GM21786 (cell line): ENCODE measurements at regions not wholly inside any gene's neighbourhood (a gene's known extent, or its start where the extent isn't known, plus 50 kb on each side); places are given as distances from the start of the nearest gene placed in this dataset.
A peak's percentile ranks its signal among the peaks of the same experiment; 100 is the strongest.

Experiments
- ATAC-seq: cut with Tn5 transposase; IDR thresholded peaks from one replicate; pipeline ENCODE4 v1.9.1; 2021; ENCODE audit not compliant: unreplicated experiment

GRCh38 chr5:107325866-107326265, 344.9 kb downstream of the EFNA5 start:
- no peak for ATAC-seq

GRCh38 chr5:107324809-107325208, 345.9 kb downstream of the EFNA5 start:
- ATAC-seq: no peak

GRCh38 chr5:107324071-107324470, 346.7 kb downstream of the EFNA5 start:
- no peak for ATAC-seq

- ATAC-seq: no peak
These were observed 347.2 kb downstream of the EFNA5 start for GRCh38 chr5:107323536-107323935.

DNA sequence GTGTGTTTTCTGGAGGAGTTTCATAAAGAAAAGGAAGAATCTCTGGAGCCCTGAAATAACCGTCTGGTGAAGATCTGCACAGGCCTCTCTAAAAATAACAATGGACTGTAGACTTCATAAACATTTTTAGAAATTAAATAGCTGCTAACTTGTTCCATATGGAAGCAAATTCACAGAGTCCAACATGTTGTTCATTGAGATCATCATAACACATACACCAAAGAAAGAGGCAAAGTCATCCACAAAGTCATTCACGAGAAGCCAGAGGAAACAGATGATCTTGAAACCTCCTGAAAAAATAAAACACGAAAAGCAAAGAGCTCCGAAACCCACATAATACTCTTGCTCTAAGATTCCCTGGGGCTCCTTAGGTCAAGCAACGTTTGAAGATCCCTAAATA, 347.8 kb downstream of the EFNA5 start:
- no peak for ATAC-seq

DNA sequence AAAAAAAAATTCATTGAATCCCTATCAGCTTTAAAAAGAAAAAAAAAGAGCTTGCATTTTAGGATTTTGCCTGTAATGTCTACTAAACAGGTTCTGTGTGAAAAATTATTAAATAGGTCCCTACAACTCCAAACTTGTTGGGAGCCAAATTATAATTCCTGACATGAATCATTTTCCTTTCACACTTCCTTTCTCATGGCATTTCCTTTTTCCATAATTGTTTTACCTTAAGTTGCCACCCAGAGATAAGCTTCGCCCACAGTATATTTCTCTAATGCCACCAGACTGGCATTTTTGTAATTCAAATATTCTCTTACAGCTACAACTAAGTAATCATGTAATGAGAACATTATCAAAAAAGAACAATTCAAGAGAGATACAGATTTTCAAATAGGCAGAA, 348.8 kb downstream of the EFNA5 start:
- ATAC-seq: no peak

DNA sequence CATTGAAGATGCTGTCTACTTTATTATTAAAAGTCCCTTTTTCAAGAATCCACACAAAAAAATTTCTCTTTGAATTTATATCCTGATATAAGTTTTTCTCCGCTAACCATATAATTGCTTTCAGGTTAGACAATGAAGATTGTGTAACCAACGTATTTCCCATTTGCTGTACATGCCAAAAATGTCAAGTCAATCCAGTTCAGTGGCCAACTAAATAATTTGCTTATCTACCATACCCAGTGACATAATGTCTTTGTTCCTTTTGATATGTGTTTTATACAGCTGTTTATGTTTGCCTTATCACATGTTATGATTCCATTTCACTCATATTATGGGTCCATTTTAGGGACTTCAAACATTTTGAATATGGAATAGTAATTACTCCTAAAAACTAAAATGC, 349.9 kb downstream of the EFNA5 start:
- ATAC-seq: no peak

- no peak for ATAC-seq
These were observed 350.4 kb downstream of the EFNA5 start for GRCh38 chr5:107320376-107320775.

DNA sequence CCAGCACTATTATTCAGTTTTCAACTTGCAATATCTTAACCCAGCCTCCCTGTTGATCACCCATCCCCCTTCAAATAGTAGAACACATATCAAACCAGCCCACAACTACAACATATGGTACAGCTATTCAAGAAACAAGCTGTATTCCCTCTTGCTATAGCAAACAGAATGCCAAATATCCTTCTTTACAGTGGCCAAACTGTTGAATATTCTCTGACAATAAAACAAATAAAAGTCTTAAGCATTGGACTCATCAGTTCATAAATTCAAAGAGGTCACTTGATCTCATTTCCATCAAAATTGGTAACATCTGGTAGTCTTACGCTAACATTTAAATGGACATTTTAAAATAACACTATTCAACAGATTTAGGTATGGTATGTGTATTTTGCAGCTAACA, 350.8 kb downstream of the EFNA5 start:
- ATAC-seq: no peak

GRCh38 chr5:107314330-107314729, 356.4 kb downstream of the EFNA5 start:
- ATAC-seq: no peak

DNA sequence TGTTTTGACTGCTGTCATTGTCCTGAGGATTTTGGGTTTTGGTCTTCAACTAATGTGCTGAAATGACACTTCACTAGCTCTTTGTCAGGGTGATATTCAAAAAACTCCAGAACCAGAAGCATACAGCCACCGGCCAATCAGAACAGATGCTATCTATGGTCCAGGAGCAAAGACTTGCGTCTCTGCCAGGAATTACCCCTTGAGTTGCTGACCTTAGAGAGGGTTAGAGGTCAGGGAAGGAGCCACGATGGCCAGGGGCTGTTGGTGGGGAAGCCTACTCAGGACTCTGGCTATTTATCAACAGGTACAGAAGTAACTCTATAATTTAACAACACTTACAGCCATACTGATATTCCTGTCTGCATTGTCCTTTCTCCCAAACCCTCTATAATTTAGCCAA, 356.8 kb downstream of the EFNA5 start:
- ATAC-seq: no peak

GRCh38 chr5:107313098-107313497, 357.6 kb downstream of the EFNA5 start:
- ATAC-seq: no peak

DNA sequence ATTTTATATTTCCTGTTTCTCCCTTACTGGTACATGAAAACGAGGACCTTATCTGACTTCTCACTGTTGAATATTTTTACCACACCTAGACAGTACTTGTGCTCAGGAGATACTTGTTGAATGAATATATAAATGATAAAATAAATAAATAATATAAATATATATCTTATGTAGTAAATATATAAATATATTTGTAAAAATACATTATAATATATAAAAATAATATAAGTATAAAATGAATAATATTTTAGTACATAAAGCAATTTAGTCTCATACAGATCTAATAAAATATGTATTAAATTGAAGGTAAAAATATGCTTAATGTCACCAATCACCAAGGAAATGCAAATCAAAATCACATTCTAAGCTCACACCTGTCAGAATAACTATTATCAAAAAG, 360.6 kb downstream of the EFNA5 start:
- ATAC-seq: no peak

GRCh38 chr5:107306594-107306993, 364.1 kb downstream of the EFNA5 start:
- ATAC-seq: no peak

GRCh38 chr5:107306002-107306401, 364.7 kb downstream of the EFNA5 start:
- ATAC-seq: no peak

DNA sequence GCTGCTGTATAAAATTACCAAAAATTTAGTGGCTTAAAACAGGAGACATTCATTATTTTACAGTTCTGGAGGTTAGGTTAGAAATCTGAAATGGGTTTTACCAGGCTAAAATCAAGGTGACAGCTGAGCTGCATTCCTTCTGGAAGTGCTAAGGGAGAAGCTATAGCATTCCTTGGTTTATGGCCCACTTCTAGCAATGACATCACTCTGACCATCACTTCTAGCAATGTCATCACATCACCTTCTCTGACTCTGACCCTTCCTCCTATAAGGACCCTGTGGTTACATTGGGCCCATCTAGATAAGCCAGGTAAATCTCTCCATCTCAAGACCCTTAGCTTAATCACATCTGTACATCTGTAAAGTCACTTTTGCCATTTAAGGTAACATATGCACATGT, 366.1 kb downstream of the EFNA5 start:
- no peak for ATAC-seq

DNA sequence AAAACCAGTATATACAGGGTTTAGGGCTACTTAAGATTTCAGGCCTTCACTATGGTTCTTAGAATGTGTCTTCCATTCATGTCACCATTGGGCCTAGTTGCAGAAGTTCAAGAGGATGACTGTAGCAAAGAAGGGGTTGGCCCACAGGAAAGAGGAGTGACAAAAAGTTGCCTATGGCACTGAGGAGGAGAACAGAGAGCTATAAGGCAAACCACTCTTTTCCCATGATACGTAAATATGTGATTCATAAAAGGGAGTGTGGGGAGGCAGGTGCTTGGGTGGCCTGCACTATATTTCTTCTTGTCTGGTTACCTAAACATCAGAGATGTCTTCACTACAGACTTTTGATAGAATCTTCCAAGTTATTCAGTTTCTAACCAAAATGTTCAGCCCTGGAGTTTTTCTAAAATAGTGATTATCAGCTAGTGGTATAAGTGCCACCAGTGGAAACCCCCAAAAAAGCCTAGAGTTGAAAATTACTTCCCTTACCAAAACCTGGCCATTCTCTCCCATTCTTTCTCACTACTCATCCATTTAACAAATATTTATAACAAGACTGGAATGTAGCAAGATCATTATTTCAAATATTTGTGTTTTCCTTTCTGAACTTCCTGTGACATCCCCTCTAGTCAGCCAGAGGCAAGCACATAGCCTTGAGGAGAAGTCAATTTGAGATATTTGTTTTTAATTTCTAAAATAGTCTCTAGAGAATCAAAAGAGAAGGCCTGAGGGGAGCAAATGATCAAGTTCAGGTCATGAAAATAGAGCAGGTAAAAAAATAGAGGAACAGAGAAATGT, 367.4 kb downstream of the EFNA5 start:
- ATAC-seq: no peak

GRCh38 chr5:107302441-107302840, 368.3 kb downstream of the EFNA5 start:
- ATAC-seq: peak; percentile 41

DNA sequence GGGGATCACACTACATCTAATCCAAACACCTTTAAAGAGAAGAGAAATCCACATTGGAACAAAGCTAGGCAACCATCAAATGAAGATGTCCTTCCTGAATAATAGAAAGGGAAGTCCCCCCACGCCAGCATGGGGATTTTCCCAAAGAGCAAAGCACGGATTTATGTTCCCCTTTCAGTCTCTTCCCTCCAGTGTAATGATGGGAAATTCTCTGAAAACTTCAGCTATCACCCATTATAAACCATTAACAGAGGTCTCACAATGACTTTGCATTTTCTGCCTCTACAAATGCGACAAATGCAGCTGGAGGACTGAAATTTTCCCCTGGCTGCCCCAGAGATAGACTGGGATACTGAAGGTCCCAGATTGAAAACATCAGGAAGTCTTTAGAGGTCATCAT, 368.7 kb downstream of the EFNA5 start:
- ATAC-seq: no peak

DNA sequence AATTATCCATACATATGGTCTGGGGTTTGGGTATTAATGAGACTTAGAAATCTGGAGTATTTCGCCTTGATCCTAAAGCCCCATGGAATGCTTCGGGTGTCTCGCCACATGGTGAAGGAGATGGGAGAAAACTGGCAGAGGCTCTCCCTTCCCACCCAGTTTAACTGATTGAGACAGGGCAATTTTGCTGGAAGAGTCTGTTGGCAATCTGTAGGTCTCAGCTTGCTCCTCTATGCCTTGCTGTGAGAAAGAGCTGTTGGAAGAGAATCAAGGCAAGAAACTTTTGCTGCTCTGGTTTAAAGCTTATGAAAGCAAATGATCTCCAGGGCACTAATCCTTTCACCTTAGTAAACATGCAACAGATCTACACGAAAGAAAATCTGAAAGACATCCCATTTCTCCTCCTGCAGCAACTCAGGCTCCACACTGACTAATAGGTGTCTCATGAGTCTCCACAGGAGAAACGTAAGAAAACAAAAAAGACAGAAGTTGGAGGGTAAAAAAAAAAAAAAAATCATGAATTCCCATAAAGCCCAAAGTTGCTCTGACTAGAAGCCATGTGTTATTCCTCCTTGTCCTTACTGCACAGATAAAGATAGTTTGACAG, 369.9 kb downstream of the EFNA5 start:
- ATAC-seq: no peak

GRCh38 chr5:107296572-107296971, 374.2 kb downstream of the EFNA5 start:
- no peak for ATAC-seq

DNA sequence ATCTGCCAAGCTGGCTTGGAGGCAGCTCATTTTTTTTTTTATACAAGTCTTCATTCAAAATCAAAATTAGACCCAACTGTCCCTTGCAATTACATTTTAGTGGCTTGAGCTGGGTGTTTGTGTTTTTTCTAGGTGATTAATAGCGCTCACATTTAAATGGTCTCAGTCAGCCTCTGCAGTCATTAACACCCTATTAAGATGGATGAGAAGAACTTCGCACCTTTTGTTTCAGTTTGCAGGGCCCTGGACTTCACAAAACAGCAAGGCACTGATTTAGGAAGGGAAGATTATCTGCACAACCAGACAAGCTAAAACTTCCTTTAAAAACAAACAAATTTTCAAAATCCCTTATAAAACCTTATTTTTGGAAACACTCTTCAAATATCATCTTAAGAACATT, 374.8 kb downstream of the EFNA5 start:
- no peak for ATAC-seq

GRCh38 chr5:107294669-107295068, 376.1 kb downstream of the EFNA5 start:
- ATAC-seq: no peak
